Prostate gland (tissue), 2 donors: ENCODE measurements at regions not wholly inside any gene's neighbourhood (a gene's known extent, or its start where the extent isn't known, plus 50 kb on each side); places are given as distances from the start of the nearest gene placed in this dataset.
"Not testable (repeated sequence)": the region's sequence is repeated elsewhere in the genome, so short reads cannot be mapped to it uniquely, and the experiment has no call there.

Experiments
- DNase-seq: peaks from one replicate; pipeline ENCODE4 v3.0.0-alpha.2; 2019; ENCODE audit warnings: low spot score
- H3K27ac ChIP-seq, 2 donors: fragments of 200-600 bp; sonication (generic); 2 replicates each; pipeline ENCODE4 v1.5.1; 2017 to 2019
- H3K27me3 ChIP-seq: fragments of 200-600 bp; sonication (generic); replicated peaks from 2 replicates; pipeline ENCODE4 v1.5.1; 2019; ENCODE audit not compliant: insufficient read depth
- H3K36me3 ChIP-seq, 2 donors: fragments of 200-600 bp; sonication (generic); 1 replicate in 1 of 2; 2 replicates in 1 of 2; pipeline versions ENCODE4 v1.5.1 to v1.8.1; 2017 to 2019
- H3K4me1 ChIP-seq: fragments of 200-600 bp; sonication (generic); replicated peaks from 2 replicates; pipeline ENCODE4 v1.5.1; 2019
- H3K4me3 ChIP-seq, 2 donors: fragments of 200-600 bp; sonication (generic); 2 replicates each; pipeline ENCODE4 v1.5.1; 2017 to 2019
- H3K9me3 ChIP-seq: fragments of 200-600 bp; sonication (generic); 2 replicates; pipeline ENCODE4 v1.5.1; 2017
- CTCF ChIP-seq, 4 experiments: fragments of 200-600 bp in 2 of 4; fragments of 450-650 bp in 2 of 4; sonication (generic) in 2 of 4; IDR thresholded peaks; 1 replicate in 3 of 4; 2 replicates in 1 of 4; pipeline ENCODE4 v1.5.1; 2016 to 2019; ENCODE audit warnings: antibody characterized with exemption in 4 of 4, mild to moderate bottlenecking in 2 of 4, moderate library complexity in 2 of 4
- POLR2A ChIP-seq: fragments of 450-650 bp; IDR thresholded peaks from one replicate; pipeline ENCODE4 v1.6.1; 2016; ENCODE audit warnings: antibody characterized with exemption, mild to moderate bottlenecking
- POLR2AphosphoS5 ChIP-seq: sonication (generic); formaldehyde crosslinking; IDR thresholded peaks from one replicate; pipeline ENCODE4 v1.6.1; 2017; ENCODE audit warnings: antibody characterized with exemption
- WGBS: methylation state at CpG from one replicate; pipeline ENCODE4 v1.1.5; 2018; 5-methylcytosine and 5-hydroxymethylcytosine counted together
- intact Hi-C: fragments of 100-400 bp; cut with DNase I; formaldehyde crosslinking; loops from one replicate; pipeline ENCODE4 v1.14.2; 2022

- Histone ChIP-seq H3K4me3 (no peak overlapping the region), H3K4me1 (no peaks in the 10 kb centered on the region), H3K27me3 (no peaks in the 10 kb centered on the region), H3K36me3 (no peaks in the 10 kb centered on the region), H3K27ac (no peak overlapping the region), H3K9me3 (no peaks in the 10 kb centered on the region)
- intact Hi-C loops, result no loop called here
- TF ChIP-seq POLR2A (no peak), CTCF (IDR thresholded peaks at IDR 0.05) (no peak), POLR2AphosphoS5 (no peak)
- 54% methylated on average over 1 of the region's 1 CpG for WGBS
- no peak for DNase-seq
Observed at GRCh38 chr5:164145458-164145857, 640.0 kb downstream of the MAT2B start.

- no peak overlapping the region for H3K27ac ChIP-seq
- DNase-seq, result no peak
- 87% methylated on average over 4 of the region's 4 CpGs for WGBS
- no peaks in the 10 kb centered on the region for H3K4me1 ChIP-seq
- H3K9me3 ChIP-seq, result no peaks in the 10 kb centered on the region
- H3K4me3 ChIP-seq, result no peak overlapping the region
- intact Hi-C loops, result no loop called here
- TF ChIP-seq POLR2AphosphoS5 (no peak), POLR2A (no peak), CTCF (IDR thresholded peaks at IDR 0.05) (no peak)
- no peaks in the 10 kb centered on the region for H3K27me3 ChIP-seq
- H3K36me3 ChIP-seq, result no peaks in the 10 kb centered on the region
Observed at GRCh38 chr5:164146223-164146622, 640.8 kb downstream of the MAT2B start.

GRCh38 chr5:164148292-164148691 is 642.9 kb downstream of the MAT2B start:
- intact Hi-C loops, result no loop called here
- no peak for DNase-seq
- H3K27ac ChIP-seq, result no peak overlapping the region
- no peak overlapping the region for H3K4me3 ChIP-seq
- no peaks in the 10 kb centered on the region for H3K4me1 ChIP-seq
- H3K36me3 ChIP-seq, result no peaks in the 10 kb centered on the region
- H3K27me3 ChIP-seq, result no peaks in the 10 kb centered on the region
- 78% methylated on average over 4 of the region's 4 CpGs for WGBS
- no peaks in the 10 kb centered on the region for H3K9me3 ChIP-seq
- no peak for TF ChIP-seq POLR2AphosphoS5
- TF ChIP-seq POLR2A, result no peak
- no peak for TF ChIP-seq CTCF (IDR thresholded peaks at IDR 0.05)

- DNase-seq, intact Hi-C loops: not testable (repeated sequence)
- 100% methylated on average over 1 of the region's 1 CpG for WGBS
Observed at GRCh38 chr5:164152539-164152938, 647.1 kb downstream of the MAT2B start.

GRCh38 chr5:164153469-164154172 is 648.2 kb downstream of the MAT2B start:
- 21% methylated on average over 4 of the region's 4 CpGs for WGBS
- Histone ChIP-seq H3K4me1 (no peaks in the 10 kb centered on the region), H3K4me3 (no peak overlapping the region), H3K27ac (no peak overlapping the region), H3K9me3 (no peaks in the 10 kb centered on the region), H3K36me3 (no peaks in the 10 kb centered on the region), H3K27me3 (no peaks in the 10 kb centered on the region)
- TF ChIP-seq POLR2A (no peak), POLR2AphosphoS5 (no peak), CTCF (IDR thresholded peaks at IDR 0.05) (no peak)
- no peak for DNase-seq
- intact Hi-C loops, result no loop called here

More at GRCh38 chr5:164152539-164152938, 647.1 kb downstream of the MAT2B start:
- not testable (repeated sequence) for H3K36me3 ChIP-seq, H3K4me3 ChIP-seq, H3K9me3 ChIP-seq, H3K4me1 ChIP-seq, H3K27me3 ChIP-seq, H3K27ac ChIP-seq
